ENCODE measurements at regions not wholly inside any gene's neighbourhood (a gene's known extent, or its start where the extent isn't known, plus 50 kb on each side); places are given as distances from the start of the nearest gene placed in this dataset.
"Not testable (repeated sequence)": the region's sequence is repeated elsewhere in the genome, so short reads cannot be mapped to it uniquely, and the experiment has no call there.

DNA sequence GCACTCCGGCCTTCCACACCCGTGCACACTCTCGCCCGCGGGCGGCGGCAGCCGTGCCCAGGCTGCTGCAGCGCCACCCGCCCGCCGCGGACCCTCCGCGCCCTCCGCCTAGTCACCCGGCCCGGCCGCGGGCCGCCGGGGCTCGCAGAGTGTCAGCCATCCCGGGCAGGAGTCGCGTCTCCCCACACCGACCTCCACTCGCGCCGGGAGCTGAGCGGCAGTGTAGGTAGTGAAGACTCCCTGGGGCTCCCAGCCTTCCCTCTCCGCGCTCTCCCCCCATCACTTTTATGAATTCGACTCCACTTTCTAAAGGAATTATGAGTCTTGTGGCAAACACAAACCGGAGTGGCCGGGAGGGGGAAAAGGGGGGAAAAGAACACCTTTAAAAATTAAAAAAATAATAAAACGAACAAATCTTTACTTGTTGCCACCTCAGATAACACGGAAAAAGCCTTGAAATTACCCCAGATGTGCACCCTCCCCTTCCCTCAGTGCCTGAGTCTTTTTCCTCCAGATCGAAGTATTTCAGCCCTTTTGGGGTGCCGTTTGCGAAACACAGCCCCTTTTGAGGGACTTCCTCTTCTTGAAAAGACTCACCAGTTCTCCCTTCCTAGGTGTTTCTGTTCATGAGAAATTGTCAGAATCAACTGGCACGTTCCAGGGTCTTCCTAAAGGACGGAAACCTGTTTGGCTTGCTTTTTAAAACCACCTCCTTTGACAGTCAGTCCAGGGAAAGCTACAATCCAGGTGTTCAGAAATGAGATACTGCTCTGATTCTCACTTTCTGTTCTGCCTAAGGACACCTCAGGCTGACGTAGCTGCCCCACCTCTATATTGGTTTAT is 72.4 kb upstream of the NBPF8 start:
- TF ChIP-seq, protein P1, sequence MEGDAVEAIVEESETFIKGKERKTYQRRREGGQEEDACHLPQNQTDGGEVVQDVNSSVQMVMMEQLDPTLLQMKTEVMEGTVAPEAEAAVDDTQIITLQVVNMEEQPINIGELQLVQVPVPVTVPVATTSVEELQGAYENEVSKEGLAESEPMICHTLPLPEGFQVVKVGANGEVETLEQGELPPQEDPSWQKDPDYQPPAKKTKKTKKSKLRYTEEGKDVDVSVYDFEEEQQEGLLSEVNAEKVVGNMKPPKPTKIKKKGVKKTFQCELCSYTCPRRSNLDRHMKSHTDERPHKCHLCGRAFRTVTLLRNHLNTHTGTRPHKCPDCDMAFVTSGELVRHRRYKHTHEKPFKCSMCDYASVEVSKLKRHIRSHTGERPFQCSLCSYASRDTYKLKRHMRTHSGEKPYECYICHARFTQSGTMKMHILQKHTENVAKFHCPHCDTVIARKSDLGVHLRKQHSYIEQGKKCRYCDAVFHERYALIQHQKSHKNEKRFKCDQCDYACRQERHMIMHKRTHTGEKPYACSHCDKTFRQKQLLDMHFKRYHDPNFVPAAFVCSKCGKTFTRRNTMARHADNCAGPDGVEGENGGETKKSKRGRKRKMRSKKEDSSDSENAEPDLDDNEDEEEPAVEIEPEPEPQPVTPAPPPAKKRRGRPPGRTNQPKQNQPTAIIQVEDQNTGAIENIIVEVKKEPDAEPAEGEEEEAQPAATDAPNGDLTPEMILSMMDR (IDR thresholded peaks at IDR 0.05; ENCODE audit: extremely low read depth in 1 of 2, insufficient read depth in 1 of 2, low read depth in 1 of 2, low read length in 2 of 2) = not testable (repeated sequence)
- TF ChIP-seq GATA2 (IDR thresholded peaks at IDR 0.05; ENCODE audit: insufficient read depth, insufficient read length, low read depth, low read length); POLR2A (IDR thresholded peaks at IDR 0.05; ENCODE audit: low read depth, low read length): not testable (repeated sequence)
- TF ChIP-seq, protein P2, sequence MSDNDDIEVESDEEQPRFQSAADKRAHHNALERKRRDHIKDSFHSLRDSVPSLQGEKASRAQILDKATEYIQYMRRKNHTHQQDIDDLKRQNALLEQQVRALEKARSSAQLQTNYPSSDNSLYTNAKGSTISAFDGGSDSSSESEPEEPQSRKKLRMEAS (IDR thresholded peaks at IDR 0.05; ENCODE audit: insufficient read depth, insufficient read length) = not testable (repeated sequence)
